ENCODE measurements at regions not wholly inside any gene's neighbourhood (a gene's known extent, or its start where the extent isn't known, plus 50 kb on each side); places are given as distances from the start of the nearest gene placed in this dataset.
"Not testable (repeated sequence)": the region's sequence is repeated elsewhere in the genome, so short reads cannot be mapped to it uniquely, and the experiment has no call there.

DNA sequence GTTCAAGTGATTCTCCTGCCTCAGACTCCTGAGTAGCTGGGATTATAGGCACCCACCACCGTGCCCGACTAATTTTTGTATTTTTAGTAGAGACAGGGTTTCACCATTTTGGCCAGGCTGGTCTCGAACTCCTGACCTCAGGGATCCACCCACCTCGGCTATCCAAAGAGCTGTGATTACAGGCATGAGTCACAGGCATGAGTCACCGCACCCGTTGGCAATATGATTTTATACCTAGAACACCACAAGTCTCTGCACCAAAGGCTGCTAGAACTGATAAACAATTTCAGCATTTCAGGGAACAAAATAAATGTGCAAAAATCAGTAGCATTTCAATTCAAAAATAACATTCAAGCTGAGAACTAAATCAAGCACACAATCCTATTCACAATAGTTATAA, 1177.6 kb downstream of the STIM2 start:
- 16% methylated on average over 6 of the region's 6 CpGs for WGBS (ENCODE audit: insufficient coverage, insufficient replicate concordance, low lambda C conversion rate, missing lambda C conversion rate)
- FAIRE-seq; SMC1A ChIA-PET (ENCODE audit: uncharacterized antibody, unreplicated experiment); H2AFZ ChIP-seq (ENCODE audit: control insufficient read depth, low read depth, low read length); BruUV-seq (replicated peaks); H3K27me3 ChIP-seq (replicated peaks in 1 of 2; ENCODE audit: control insufficient read depth in 2 of 2, insufficient read depth in 2 of 2, low read length in 1 of 2); H3K4me1 ChIP-seq (ENCODE audit: control insufficient read depth, insufficient read depth, low read length); ATAC-seq; RAD21 ChIA-PET (ENCODE audit: unreplicated experiment); H3K4me2 ChIP-seq (ENCODE audit: control insufficient read depth, insufficient read depth); intact Hi-C loops (cut with micrococcal nuclease; ENCODE audit: unreplicated experiment); in situ Hi-C loops (cut with MboI); H3K79me2 ChIP-seq (ENCODE audit: control insufficient read depth, insufficient read depth, low read length); H4K20me1 ChIP-seq (ENCODE audit: control insufficient read depth, insufficient read depth); H3K27ac ChIP-seq (ENCODE audit: control insufficient read depth, insufficient read depth); H3K36me3 ChIP-seq (ENCODE audit: control insufficient read depth in 2 of 2, insufficient read depth in 2 of 2, low read length in 1 of 2); H3K9ac ChIP-seq (ENCODE audit: control insufficient read depth, insufficient read depth, low read length); H3K4me3 ChIP-seq; H3K9me3 ChIP-seq (replicated peaks; ENCODE audit: control insufficient read depth, insufficient read depth, low read length); POLR2A ChIA-PET; DNase-seq (ENCODE audit: low read depth, low spot score): not testable (repeated sequence)
- CTCF ChIA-PET = interaction anchor here (0.8 kb wide), 1 partner anchor 15 kb away, joined by 3 read pairs; no protein-coding TSS in a partner anchor

DNA sequence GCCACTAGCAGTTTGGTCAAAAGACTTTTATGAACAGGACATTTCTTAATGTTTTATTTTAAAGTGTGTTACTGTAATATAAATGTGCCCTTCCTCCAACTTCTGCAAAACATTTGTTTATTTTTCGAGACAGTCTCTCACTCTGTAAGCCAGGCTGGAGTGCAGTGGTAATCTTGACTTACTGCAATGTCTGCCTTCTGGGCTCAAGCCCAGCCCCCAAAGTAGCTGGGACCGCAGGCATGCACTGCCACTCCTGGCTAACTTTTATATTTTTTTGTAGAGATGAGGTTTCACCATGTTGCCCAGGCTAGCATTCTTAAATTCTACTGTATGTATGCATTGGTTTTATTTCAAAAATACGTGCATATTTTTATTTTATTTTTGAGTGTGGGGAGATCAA, 1201.9 kb downstream of the STIM2 start:
- H3K4me1 ChIP-seq (ENCODE audit: control insufficient read depth, insufficient read depth, low read length) = no peaks in the 10 kb centered on the region
- no peak overlapping the region for H3K4me2 ChIP-seq (ENCODE audit: control insufficient read depth, insufficient read depth)
- H3K27me3 ChIP-seq (replicated peaks in 1 of 2; ENCODE audit: control insufficient read depth in 2 of 2, insufficient read depth in 2 of 2, low read length in 1 of 2) = no peaks in the 10 kb centered on the region
- RAD21 ChIA-PET (ENCODE audit: unreplicated experiment) = no interaction called here
- no peaks in the 10 kb centered on the region for H3K36me3 ChIP-seq (ENCODE audit: control insufficient read depth in 2 of 2, insufficient read depth in 2 of 2, low read length in 1 of 2)
- no peaks in the 10 kb centered on the region for H4K20me1 ChIP-seq (ENCODE audit: control insufficient read depth, insufficient read depth)
- POLR2A ChIA-PET = no interaction called here
- no peak for DNase-seq (ENCODE audit: low read depth, low spot score)
- intact Hi-C loops (cut with micrococcal nuclease; ENCODE audit: unreplicated experiment) (no loop called here), in situ Hi-C loops (cut with MboI) (no loop called here)
- SMC1A ChIA-PET (ENCODE audit: uncharacterized antibody, unreplicated experiment) = no interaction called here
- no peak overlapping the region for H3K4me3 ChIP-seq
- no peaks in the 10 kb centered on the region for H3K9me3 ChIP-seq (replicated peaks; ENCODE audit: control insufficient read depth, insufficient read depth, low read length)
- BruUV-seq (replicated peaks) = no TSS peak
- CTCF ChIA-PET = interaction anchor here (1.2 kb wide), 1 partner anchor 360 kb away, joined by 3 read pairs; no protein-coding TSS in a partner anchor
- ATAC-seq = no peak
- no peak for FAIRE-seq
- no peak overlapping the region for H3K27ac ChIP-seq (ENCODE audit: control insufficient read depth, insufficient read depth)
- 8% methylated on average over 3 of the region's 3 CpGs for WGBS (ENCODE audit: insufficient coverage, insufficient replicate concordance, low lambda C conversion rate, missing lambda C conversion rate)
- H3K9ac ChIP-seq (ENCODE audit: control insufficient read depth, insufficient read depth, low read length) = no peak overlapping the region
- no peak overlapping the region for H2AFZ ChIP-seq (ENCODE audit: control insufficient read depth, low read depth, low read length)
- TF ChIP-seq, protein P1, sequence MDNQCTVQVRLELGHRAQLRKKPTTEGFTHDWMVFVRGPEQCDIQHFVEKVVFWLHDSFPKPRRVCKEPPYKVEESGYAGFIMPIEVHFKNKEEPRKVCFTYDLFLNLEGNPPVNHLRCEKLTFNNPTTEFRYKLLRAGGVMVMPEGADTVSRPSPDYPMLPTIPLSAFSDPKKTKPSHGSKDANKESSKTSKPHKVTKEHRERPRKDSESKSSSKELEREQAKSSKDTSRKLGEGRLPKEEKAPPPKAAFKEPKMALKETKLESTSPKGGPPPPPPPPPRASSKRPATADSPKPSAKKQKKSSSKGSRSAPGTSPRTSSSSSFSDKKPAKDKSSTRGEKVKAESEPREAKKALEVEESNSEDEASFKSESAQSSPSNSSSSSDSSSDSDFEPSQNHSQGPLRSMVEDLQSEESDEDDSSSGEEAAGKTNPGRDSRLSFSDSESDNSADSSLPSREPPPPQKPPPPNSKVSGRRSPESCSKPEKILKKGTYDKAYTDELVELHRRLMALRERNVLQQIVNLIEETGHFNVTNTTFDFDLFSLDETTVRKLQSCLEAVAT (IDR thresholded peaks at IDR 0.05) = no peak
- TF ChIP-seq, protein P2, sequence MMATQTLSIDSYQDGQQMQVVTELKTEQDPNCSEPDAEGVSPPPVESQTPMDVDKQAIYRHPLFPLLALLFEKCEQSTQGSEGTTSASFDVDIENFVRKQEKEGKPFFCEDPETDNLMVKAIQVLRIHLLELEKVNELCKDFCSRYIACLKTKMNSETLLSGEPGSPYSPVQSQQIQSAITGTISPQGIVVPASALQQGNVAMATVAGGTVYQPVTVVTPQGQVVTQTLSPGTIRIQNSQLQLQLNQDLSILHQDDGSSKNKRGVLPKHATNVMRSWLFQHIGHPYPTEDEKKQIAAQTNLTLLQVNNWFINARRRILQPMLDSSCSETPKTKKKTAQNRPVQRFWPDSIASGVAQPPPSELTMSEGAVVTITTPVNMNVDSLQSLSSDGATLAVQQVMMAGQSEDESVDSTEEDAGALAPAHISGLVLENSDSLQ (IDR thresholded peaks at IDR 0.05) = no peak
- TF ChIP-seq STAT1 (conservative IDR thresholded peaks at IDR 0.05) (no peak), EGR1 (IDR thresholded peaks at IDR 0.05; ENCODE audit: borderline replicate concordance in 1 of 2, low read depth in 2 of 2, low read length in 2 of 2) (no peak)
- TF ChIP-seq, protein P3, sequence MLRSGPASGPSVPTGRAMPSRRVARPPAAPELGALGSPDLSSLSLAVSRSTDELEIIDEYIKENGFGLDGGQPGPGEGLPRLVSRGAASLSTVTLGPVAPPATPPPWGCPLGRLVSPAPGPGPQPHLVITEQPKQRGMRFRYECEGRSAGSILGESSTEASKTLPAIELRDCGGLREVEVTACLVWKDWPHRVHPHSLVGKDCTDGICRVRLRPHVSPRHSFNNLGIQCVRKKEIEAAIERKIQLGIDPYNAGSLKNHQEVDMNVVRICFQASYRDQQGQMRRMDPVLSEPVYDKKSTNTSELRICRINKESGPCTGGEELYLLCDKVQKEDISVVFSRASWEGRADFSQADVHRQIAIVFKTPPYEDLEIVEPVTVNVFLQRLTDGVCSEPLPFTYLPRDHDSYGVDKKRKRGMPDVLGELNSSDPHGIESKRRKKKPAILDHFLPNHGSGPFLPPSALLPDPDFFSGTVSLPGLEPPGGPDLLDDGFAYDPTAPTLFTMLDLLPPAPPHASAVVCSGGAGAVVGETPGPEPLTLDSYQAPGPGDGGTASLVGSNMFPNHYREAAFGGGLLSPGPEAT (IDR thresholded peaks at IDR 0.05; ENCODE audit: low read depth) = no peak
- no peaks in the 10 kb centered on the region for H3K79me2 ChIP-seq (ENCODE audit: control insufficient read depth, insufficient read depth, low read length)

Data from GM12878 (cell line).